ENCODE measurements at regions not wholly inside any gene's neighbourhood (a gene's known extent, or its start where the extent isn't known, plus 50 kb on each side); places are given as distances from the start of the nearest gene placed in this dataset.

DNA sequence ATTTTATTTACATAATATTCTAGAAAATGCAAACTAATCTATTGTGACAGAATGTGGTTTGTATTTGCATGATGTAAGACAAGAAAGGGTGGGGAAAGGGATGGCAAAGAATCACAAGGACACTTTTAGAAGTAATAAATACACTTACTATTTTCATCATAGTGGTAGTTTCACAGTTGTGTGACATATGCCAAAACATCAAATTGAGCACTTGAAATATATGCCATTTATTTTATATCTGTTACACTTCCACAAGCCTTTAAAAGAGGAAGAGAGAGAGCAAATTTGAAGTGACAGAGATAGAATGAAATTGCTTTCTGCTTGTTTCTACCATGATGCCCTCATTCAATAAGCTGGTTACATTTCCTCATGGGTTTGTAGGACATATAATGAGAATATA, 230.0 kb upstream of the NWD2 start:
- DNase-seq (no peak), ATAC-seq (ENCODE audit: low FRiP score in 2 of 2) (no peak)
- TF ChIP-seq POLR2AphosphoS5 (IDR thresholded peaks at IDR 0.05) (no peak), POLR2A (IDR thresholded peaks at IDR 0.05) (no peak), EP300 (IDR thresholded peaks at IDR 0.05) (no peak)
- TF ChIP-seq, protein P1, sequence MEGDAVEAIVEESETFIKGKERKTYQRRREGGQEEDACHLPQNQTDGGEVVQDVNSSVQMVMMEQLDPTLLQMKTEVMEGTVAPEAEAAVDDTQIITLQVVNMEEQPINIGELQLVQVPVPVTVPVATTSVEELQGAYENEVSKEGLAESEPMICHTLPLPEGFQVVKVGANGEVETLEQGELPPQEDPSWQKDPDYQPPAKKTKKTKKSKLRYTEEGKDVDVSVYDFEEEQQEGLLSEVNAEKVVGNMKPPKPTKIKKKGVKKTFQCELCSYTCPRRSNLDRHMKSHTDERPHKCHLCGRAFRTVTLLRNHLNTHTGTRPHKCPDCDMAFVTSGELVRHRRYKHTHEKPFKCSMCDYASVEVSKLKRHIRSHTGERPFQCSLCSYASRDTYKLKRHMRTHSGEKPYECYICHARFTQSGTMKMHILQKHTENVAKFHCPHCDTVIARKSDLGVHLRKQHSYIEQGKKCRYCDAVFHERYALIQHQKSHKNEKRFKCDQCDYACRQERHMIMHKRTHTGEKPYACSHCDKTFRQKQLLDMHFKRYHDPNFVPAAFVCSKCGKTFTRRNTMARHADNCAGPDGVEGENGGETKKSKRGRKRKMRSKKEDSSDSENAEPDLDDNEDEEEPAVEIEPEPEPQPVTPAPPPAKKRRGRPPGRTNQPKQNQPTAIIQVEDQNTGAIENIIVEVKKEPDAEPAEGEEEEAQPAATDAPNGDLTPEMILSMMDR (IDR thresholded peaks at IDR 0.05), result no peak
- Histone ChIP-seq H3K27ac (no peak overlapping the region), H3K27me3 (no peaks in the 10 kb centered on the region), H3K4me3 (no peak overlapping the region), H3K4me1 (no peaks in the 10 kb centered on the region), H3K9me3 (no peaks in the 10 kb centered on the region), H3K36me3 (no peaks in the 10 kb centered on the region)

DNA sequence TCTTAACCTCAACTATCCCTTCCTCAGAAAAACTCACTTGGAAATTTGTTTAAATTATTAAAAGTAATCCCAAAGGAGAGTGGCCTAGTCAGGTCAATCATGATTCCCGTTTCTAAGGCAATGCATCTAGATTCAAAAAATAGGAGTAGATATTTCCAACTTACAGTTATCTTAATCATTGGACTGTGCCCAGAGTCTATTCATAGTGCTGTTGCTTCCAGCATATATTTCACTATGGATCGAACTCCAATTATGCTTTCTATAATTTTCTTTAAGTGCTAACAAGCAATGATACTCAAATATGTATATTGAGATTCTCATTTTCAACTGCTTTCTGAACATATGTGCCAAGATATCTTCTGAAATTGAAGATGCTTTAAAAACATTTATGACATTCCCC, 229.2 kb upstream of the NWD2 start:
- DNase-seq, result no peak
- TF ChIP-seq POLR2A (IDR thresholded peaks at IDR 0.05) (no peak), EP300 (IDR thresholded peaks at IDR 0.05) (no peak), POLR2AphosphoS5 (IDR thresholded peaks at IDR 0.05) (no peak)
- TF ChIP-seq, protein P1 (IDR thresholded peaks at IDR 0.05), result no peak
- Histone ChIP-seq H3K27ac (no peak overlapping the region), H3K9me3 (no peaks in the 10 kb centered on the region), H3K4me3 (no peak overlapping the region), H3K27me3 (no peaks in the 10 kb centered on the region), H3K4me1 (no peaks in the 10 kb centered on the region), H3K36me3 (no peaks in the 10 kb centered on the region)
- no peak for ATAC-seq (ENCODE audit: low FRiP score in 2 of 2)
- 95 to 98% methylated on average over 2 of the region's 2 CpGs for WGBS, 2 donors

DNA sequence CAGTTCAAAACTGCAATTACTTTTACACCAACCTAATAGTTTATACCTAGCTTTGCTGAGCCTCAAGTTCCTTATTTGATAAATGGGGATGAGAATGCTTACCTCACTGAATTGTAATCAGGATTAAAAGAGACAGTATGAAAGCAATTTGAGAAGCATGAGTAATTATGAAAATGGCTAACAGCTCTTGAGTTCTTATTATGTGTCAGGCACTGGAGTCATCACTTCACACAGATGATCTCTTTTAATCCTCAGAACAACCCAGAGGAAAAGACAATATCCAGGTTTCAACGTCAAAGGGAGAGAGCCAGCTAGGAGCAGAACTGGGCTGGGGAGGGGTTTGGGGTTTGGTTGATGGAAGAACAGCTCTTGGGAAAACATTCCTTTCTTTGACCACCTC, 221.0 kb upstream of the NWD2 start:
- H3K4me1 ChIP-seq, result no peaks in the 10 kb centered on the region
- ATAC-seq (ENCODE audit: low FRiP score in 2 of 2) (no peak), DNase-seq (no peak)
- no peaks in the 10 kb centered on the region for H3K27me3 ChIP-seq
- H3K9me3 ChIP-seq, result no peaks in the 10 kb centered on the region
- no peak overlapping the region for H3K4me3 ChIP-seq
- 63 to 76% methylated on average over 1 of the region's 1 CpG for WGBS, 2 donors
- no peaks in the 10 kb centered on the region for H3K36me3 ChIP-seq
- TF ChIP-seq EP300 (IDR thresholded peaks at IDR 0.05) (no peak), POLR2AphosphoS5 (IDR thresholded peaks at IDR 0.05) (no peak), POLR2A (IDR thresholded peaks at IDR 0.05) (no peak)
- TF ChIP-seq, protein P1 (IDR thresholded peaks at IDR 0.05), result no peak
- no peak overlapping the region for H3K27ac ChIP-seq

DNA sequence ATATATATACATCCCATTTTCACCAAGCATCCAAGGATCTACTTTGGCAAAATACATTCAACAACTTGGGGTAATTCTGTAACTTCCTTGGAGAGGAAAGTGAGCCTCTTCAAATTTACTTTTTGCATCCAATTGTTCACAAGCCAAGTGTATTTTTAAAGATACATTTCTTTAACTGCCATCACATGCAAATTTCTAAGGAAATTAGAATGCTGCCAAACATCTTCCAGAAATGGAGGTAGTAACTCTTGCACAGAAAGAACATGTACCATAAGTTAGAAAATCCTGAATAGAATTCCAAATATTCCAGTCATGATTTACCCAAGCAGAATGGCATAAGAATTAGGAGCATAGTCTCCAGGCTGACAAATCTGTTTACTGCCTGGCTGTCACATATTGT, 220.5 kb upstream of the NWD2 start:
- Histone ChIP-seq H3K27me3 (no peaks in the 10 kb centered on the region), H3K4me3 (no peak overlapping the region), H3K9me3 (no peaks in the 10 kb centered on the region), H3K36me3 (no peaks in the 10 kb centered on the region), H3K27ac (no peak overlapping the region), H3K4me1 (no peaks in the 10 kb centered on the region)
- TF ChIP-seq POLR2A (IDR thresholded peaks at IDR 0.05), result no peak
- no peak for DNase-seq
- no peak for ATAC-seq (ENCODE audit: low FRiP score in 2 of 2)

DNA sequence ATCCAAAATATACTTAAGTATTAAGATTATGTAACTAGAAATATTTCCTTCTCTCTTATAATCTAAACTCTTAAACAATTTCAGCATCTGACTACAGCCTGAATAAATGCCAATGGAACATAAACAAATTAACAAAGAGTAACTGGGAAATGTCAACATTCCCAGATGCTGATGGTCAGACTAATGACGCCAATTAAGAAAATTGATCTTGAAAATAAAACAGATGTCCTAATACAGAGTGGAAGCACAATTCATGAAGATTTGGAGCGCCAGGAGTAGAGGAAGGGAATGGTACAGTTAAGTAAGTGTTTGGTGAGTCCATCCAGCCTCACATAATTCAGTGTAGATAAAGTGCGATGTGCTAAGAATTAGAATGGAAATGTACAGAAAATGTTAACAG, 203.7 kb upstream of the NWD2 start:
- TF ChIP-seq EP300 (IDR thresholded peaks at IDR 0.05), result no peak
- TF ChIP-seq, protein P1 (IDR thresholded peaks at IDR 0.05), result no peak
- Histone ChIP-seq H3K27me3 (no peaks in the 10 kb centered on the region), H3K4me3 (no peak overlapping the region), H3K36me3 (no peaks in the 10 kb centered on the region), H3K27ac (no peak overlapping the region), H3K9me3 (no peaks in the 10 kb centered on the region), H3K4me1 (no peaks in the 10 kb centered on the region)
- WGBS, 2 donors, result 64 to 67% methylated on average over 3 of the region's 3 CpGs
- ATAC-seq (ENCODE audit: low FRiP score in 2 of 2), result no peak
- no peak for DNase-seq

DNA sequence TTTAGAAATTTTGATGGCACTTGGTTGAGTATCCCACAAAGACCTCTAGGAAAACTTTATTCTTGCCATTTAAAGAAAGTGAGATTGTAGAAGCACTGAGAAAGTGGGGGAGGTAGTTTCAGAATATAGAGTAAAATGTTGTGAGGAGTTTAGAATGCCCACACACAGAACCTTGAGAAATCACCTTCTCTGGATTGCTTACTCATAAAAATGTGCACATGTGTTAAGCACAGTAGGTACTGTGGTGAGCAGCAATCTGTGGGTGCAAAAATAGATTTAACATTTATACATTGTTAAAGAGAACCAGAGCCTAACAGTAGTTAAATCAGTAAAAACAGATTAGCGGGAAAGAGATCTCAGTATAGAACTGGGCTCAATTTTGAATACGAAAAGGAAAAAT, 201.2 kb upstream of the NWD2 start:
- TF ChIP-seq, protein P1 (IDR thresholded peaks at IDR 0.05), result no peak
- TF ChIP-seq EP300 (IDR thresholded peaks at IDR 0.05) (no peak), POLR2AphosphoS5 (IDR thresholded peaks at IDR 0.05) (no peak), POLR2A (IDR thresholded peaks at IDR 0.05) (no peak)

More for the DNA sequence above, 201.2 kb upstream of the NWD2 start:
- DNase-seq (no peak), ATAC-seq (ENCODE audit: low FRiP score in 2 of 2) (no peak)
- Histone ChIP-seq H3K9me3 (no peaks in the 10 kb centered on the region), H3K4me1 (no peaks in the 10 kb centered on the region), H3K27me3 (no peaks in the 10 kb centered on the region), H3K4me3 (no peak overlapping the region), H3K36me3 (no peaks in the 10 kb centered on the region), H3K27ac (no peak overlapping the region)
- 83 to 89% methylated on average over 2 of the region's 2 CpGs for WGBS, 2 donors
